PC-3 (cell line): ENCODE measurements at regions not wholly inside any gene's neighbourhood (a gene's known extent, or its start where the extent isn't known, plus 50 kb on each side); places are given as distances from the start of the nearest gene placed in this dataset.

ENCODE experiments used
- CTCF ChIP-seq: fragments of 300-600 bp; sonication (generic); conservative IDR thresholded peaks from 2 replicates; pipeline ENCODE4 v1.5.1; 2017; ENCODE audit warnings: antibody characterized with exemption, low read depth, mild to moderate bottlenecking, low read length
- EZH2 ChIP-seq: fragments of 300-600 bp; sonication (generic); IDR thresholded peaks from one replicate; pipeline ENCODE4 v1.6.1; 2017; ENCODE audit warnings: antibody characterized with exemption, mild to moderate bottlenecking, low read length; ENCODE audit not compliant: unreplicated experiment
- EZH2phosphoT487 ChIP-seq: fragments of 300-600 bp; sonication (generic); IDR thresholded peaks from 2 replicates; pipeline ENCODE4 v1.6.1; 2018; ENCODE audit warnings: mild to moderate bottlenecking, antibody characterized with exemption, low read length, borderline replicate concordance

GRCh38 chr2:21407851-21408250 is 284.1 kb downstream of the TDRD15 start:
- no peak for TF ChIP-seq EZH2phosphoT487
- no peak for TF ChIP-seq CTCF
- no peak for TF ChIP-seq EZH2
